WTC11 (cell line): ENCODE measurements at regions not wholly inside any gene's neighbourhood (a gene's known extent, or its start where the extent isn't known, plus 50 kb on each side); places are given as distances from the start of the nearest gene placed in this dataset.

ENCODE experiments used
- CTCF ChIP-seq: fragments of 200-600 bp; IDR thresholded peaks from 2 replicates; pipeline ENCODE4 v1.8.0; 2022; ENCODE audit warnings: antibody characterized with exemption
- GRHL2 ChIP-seq: fragments of 250-450 bp; sonication (Bioruptor Pico); IDR thresholded peaks from 2 replicates; pipeline ENCODE4 v1.8.0; 2022; ENCODE audit warnings: mild to moderate bottlenecking, moderate library complexity; ENCODE audit not compliant: insufficient replicate concordance, severe bottlenecking
- GTF2I ChIP-seq: fragments of 250-450 bp; sonication (Bioruptor Pico); conservative IDR thresholded peaks from 2 replicates; pipeline ENCODE4 v1.4.0; 2021; ENCODE audit warnings: mild to moderate bottlenecking
- MAX ChIP-seq: sonication (generic); formaldehyde crosslinking; IDR thresholded peaks from 2 replicates; pipeline ENCODE4 v1.8.0; 2022; ENCODE audit warnings: mild to moderate bottlenecking, missing genetic modification reagents
- NFYB ChIP-seq: sonication (generic); formaldehyde crosslinking; conservative IDR thresholded peaks from 2 replicates; pipeline ENCODE4 v1.8.0; 2022; ENCODE audit warnings: low read depth, missing genetic modification reagents
- ZNF416 ChIP-seq: fragments of 250-450 bp; sonication (Bioruptor Pico); IDR thresholded peaks from 2 replicates; pipeline ENCODE4 v1.9.0; 2021; ENCODE audit warnings: mild to moderate bottlenecking, inconsistent platforms

GRCh38 chrX:151812661-151813060 lies 78.1 kb downstream of the CNGA2 start:
- no peak for TF ChIP-seq CTCF
- TF ChIP-seq ZNF416 (CRISPR knock-in tag) = no peak
- no peak for TF ChIP-seq GTF2I (CRISPR knock-in tag)
- no peak for TF ChIP-seq MAX (CRISPR knock-in tag)
- no peak for TF ChIP-seq NFYB
- TF ChIP-seq GRHL2 (CRISPR knock-in tag) = no peak
